ENCODE measurements at regions not wholly inside any gene's neighbourhood (a gene's known extent, or its start where the extent isn't known, plus 50 kb on each side); places are given as distances from the start of the nearest gene placed in this dataset.

DNA sequence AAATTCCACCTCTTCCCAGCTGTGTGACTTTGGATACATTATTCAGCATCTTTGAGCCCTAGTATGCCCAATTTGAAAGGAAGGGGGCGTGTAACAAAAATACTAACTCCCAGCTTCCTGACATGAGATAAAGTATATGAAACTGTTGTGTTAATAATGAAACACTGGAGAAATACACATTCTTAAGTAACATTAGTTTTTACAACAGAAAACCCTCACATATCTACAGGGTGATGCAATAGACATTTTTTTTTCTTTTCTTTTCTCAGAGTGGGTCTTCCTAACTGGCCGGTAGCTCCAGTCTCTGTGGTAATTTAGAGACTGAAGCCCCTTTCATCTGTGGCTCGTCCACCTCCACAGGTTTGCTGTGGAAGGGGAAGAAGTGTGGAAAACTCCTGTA, 79.5 kb downstream of the CD83 start:
- TF ChIP-seq CTCF (IDR thresholded peaks at IDR 0.05) = no peak
- TF ChIP-seq POLR2A (IDR thresholded peaks at IDR 0.05) = no peak
- TF ChIP-seq POLR2AphosphoS5 (IDR thresholded peaks at IDR 0.05) = no peak
- no peak for TF ChIP-seq EP300 (IDR thresholded peaks at IDR 0.05)
